ENCODE measurements at regions not wholly inside any gene's neighbourhood (a gene's known extent, or its start where the extent isn't known, plus 50 kb on each side); places are given as distances from the start of the nearest gene placed in this dataset.

DNA sequence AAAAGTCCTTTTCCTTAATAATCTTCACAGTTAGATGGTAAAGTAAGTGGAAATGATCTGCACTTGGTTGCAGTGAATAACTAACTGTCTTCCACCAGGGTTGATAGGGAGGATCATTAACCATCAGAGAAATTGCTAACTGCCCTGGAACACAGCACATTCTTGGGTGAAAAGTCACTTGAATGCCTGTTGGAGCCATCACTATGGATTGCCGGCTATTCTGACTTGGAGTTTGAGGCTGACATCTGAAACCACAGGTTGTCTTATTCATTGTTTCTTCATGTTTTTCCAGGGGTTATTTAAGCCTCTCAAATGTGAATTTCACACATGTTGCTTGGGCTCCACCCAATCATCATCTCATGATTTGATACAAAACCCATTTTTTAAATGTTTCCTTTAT lies 901.4 kb downstream of the MCTP2 start:
- no peak for TF ChIP-seq PPARA (CRISPR knock-in tag; IDR thresholded peaks at IDR 0.05; ENCODE audit: borderline replicate concordance)
- TF ChIP-seq, protein P1, sequence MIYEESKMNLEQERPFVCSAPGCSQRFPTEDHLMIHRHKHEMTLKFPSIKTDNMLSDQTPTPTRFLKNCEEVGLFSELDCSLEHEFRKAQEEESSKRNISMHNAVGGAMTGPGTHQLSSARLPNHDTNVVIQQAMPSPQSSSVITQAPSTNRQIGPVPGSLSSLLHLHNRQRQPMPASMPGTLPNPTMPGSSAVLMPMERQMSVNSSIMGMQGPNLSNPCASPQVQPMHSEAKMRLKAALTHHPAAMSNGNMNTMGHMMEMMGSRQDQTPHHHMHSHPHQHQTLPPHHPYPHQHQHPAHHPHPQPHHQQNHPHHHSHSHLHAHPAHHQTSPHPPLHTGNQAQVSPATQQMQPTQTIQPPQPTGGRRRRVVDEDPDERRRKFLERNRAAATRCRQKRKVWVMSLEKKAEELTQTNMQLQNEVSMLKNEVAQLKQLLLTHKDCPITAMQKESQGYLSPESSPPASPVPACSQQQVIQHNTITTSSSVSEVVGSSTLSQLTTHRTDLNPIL (CRISPR knock-in tag; IDR thresholded peaks at IDR 0.05; ENCODE audit: low read depth): no peak
- no peak for TF ChIP-seq BACH2 (CRISPR knock-in tag; IDR thresholded peaks at IDR 0.05; ENCODE audit: borderline replicate concordance)
- TF ChIP-seq ZFP3 (CRISPR knock-in tag; IDR thresholded peaks at IDR 0.05): no peak
- no peak for TF ChIP-seq ARNTL (CRISPR knock-in tag; IDR thresholded peaks at IDR 0.05; ENCODE audit: borderline replicate concordance, low read depth)
- TF ChIP-seq OSR1 (CRISPR knock-in tag; IDR thresholded peaks at IDR 0.05): no peak
- TF ChIP-seq, protein P2, sequence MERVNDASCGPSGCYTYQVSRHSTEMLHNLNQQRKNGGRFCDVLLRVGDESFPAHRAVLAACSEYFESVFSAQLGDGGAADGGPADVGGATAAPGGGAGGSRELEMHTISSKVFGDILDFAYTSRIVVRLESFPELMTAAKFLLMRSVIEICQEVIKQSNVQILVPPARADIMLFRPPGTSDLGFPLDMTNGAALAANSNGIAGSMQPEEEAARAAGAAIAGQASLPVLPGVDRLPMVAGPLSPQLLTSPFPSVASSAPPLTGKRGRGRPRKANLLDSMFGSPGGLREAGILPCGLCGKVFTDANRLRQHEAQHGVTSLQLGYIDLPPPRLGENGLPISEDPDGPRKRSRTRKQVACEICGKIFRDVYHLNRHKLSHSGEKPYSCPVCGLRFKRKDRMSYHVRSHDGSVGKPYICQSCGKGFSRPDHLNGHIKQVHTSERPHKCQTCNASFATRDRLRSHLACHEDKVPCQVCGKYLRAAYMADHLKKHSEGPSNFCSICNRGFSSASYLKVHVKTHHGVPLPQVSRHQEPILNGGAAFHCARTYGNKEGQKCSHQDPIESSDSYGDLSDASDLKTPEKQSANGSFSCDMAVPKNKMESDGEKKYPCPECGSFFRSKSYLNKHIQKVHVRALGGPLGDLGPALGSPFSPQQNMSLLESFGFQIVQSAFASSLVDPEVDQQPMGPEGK (CRISPR knock-in tag; IDR thresholded peaks at IDR 0.05; ENCODE audit: borderline replicate concordance): no peak
- no peak for TF ChIP-seq ESRRG (CRISPR knock-in tag; IDR thresholded peaks at IDR 0.05)
- no peak for ATAC-seq

DNA sequence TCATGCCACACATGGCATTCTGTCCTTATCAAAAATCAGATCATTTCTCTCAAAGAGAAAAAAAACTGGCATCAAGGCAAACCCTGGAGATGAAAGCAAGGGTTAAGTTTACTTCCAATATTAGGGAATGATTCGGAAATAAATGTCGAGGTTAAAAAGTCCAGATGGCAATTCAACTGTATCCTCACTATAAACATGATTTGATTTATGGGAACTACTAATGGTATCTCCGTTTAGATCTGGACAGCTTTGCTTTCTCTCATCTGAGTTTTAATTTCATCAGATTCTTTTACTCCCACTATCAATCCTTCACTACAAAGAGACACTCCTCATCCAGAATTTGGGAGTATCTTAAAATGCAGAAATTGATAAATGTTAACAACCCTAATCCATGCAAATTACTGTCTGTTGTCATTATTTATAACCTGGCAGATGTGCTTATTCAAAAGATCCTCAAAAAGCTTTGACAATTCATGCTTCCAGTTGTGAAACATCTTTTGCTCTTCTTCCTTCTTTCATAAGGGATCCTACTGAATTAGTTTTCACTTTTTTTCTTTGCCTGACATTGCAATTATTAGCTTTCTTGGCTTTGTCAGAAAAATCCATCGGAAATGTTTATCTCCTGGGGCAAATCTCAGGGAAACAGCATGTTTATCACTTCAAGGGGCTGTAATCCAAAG lies 903.2 kb downstream of the MCTP2 start:
- no peak for ATAC-seq
- TF ChIP-seq ZNF565 (CRISPR knock-in tag; conservative IDR thresholded peaks at IDR 0.05; ENCODE audit: low read depth) (no peak), ISL1 (CRISPR knock-in tag; IDR thresholded peaks at IDR 0.05) (no peak)

DNA sequence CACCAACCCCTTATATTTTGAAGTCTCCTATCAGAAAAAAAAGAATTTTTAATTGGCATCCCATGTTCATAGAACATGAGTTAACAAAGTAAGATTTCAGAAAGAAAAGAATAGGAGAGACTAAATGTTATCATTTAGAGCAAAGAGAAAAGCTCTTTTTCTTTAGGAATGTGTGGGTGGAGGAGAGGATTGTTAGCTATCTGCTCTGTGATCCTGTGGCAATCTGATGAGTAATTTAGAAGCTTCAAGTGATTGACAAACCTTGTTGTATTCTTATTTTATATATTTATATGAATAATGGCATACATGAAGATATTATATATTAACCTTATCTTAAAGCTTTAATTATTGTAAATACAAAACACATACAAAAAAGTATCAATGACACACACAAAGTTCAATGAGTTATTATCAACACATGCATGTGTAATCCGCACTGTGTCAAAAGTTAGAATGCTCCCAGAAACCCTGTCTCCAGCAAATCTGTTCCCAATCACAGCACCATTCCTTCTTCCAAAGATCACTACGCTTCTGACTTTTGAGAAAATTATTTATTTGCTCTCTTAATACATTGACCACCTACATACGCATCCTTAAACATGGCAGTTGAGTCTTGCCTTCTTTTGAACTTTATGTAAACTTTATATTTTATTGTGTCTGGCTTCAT lies 907.4 kb downstream of the MCTP2 start:
- TF ChIP-seq ESRRG (CRISPR knock-in tag; IDR thresholded peaks at IDR 0.05): no peak
- no peak for TF ChIP-seq ZNF8 (CRISPR knock-in tag; IDR thresholded peaks at IDR 0.05)
- TF ChIP-seq, protein P3, sequence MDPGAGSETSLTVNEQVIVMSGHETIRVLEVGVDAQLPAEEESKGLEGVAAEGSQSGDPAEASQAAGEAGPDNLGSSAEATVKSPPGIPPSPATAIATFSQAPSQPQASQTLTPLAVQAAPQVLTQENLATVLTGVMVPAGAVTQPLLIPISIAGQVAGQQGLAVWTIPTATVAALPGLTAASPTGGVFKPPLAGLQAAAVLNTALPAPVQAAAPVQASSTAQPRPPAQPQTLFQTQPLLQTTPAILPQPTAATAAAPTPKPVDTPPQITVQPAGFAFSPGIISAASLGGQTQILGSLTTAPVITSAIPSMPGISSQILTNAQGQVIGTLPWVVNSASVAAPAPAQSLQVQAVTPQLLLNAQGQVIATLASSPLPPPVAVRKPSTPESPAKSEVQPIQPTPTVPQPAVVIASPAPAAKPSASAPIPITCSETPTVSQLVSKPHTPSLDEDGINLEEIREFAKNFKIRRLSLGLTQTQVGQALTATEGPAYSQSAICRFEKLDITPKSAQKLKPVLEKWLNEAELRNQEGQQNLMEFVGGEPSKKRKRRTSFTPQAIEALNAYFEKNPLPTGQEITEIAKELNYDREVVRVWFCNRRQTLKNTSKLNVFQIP (CRISPR knock-in tag; IDR thresholded peaks at IDR 0.05; ENCODE audit: borderline replicate concordance, low read depth): no peak
- TF ChIP-seq GLIS3 (CRISPR knock-in tag; IDR thresholded peaks at IDR 0.05): no peak
- TF ChIP-seq BACH2 (CRISPR knock-in tag; IDR thresholded peaks at IDR 0.05; ENCODE audit: borderline replicate concordance): no peak
- TF ChIP-seq TOX (CRISPR knock-in tag; IDR thresholded peaks at IDR 0.05; ENCODE audit: borderline replicate concordance): no peak
- no peak for TF ChIP-seq ZFP30 (CRISPR knock-in tag; IDR thresholded peaks at IDR 0.05)
- TF ChIP-seq ZFP3 (CRISPR knock-in tag; IDR thresholded peaks at IDR 0.05): no peak
- no peak for ATAC-seq

DNA sequence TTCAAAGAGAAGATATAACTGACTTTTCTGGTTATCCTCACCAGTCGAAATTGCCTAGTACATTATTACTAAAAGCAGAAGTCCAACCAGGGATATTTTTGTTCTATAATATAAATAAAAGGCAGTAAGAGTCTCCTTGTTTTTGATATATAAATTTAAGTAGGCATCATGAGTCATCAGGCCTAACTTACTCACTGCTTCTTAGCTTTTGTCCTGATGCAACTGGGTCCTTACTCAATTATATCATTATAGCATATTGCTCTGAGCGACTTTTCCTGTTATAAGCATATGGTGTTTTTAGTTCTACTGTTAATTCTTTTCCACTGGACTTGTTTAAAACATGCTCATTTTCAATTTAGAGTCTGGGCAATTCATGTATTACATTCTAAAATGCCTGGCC lies 910.1 kb downstream of the MCTP2 start:
- ATAC-seq: no peak

More for the DNA sequence above, 910.1 kb downstream of the MCTP2 start:
- TF ChIP-seq ZC3H10 (CRISPR knock-in tag; IDR thresholded peaks at IDR 0.05) (no peak), ZFP30 (CRISPR knock-in tag; IDR thresholded peaks at IDR 0.05) (no peak), CSDC2 (CRISPR knock-in tag; IDR thresholded peaks at IDR 0.05) (no peak), ZNF70 (CRISPR knock-in tag; IDR thresholded peaks at IDR 0.05) (no peak), PPARA (CRISPR knock-in tag; IDR thresholded peaks at IDR 0.05; ENCODE audit: borderline replicate concordance) (no peak), GLIS3 (CRISPR knock-in tag; IDR thresholded peaks at IDR 0.05) (no peak), BACH2 (CRISPR knock-in tag; IDR thresholded peaks at IDR 0.05; ENCODE audit: borderline replicate concordance) (no peak), ZFP3 (CRISPR knock-in tag; IDR thresholded peaks at IDR 0.05) (no peak), ARNTL (CRISPR knock-in tag; IDR thresholded peaks at IDR 0.05; ENCODE audit: borderline replicate concordance, low read depth) (no peak), ZNF8 (CRISPR knock-in tag; IDR thresholded peaks at IDR 0.05) (no peak), ISL1 (CRISPR knock-in tag; IDR thresholded peaks at IDR 0.05) (no peak), RARB (CRISPR knock-in tag; IDR thresholded peaks at IDR 0.05) (no peak), ESRRG (CRISPR knock-in tag; IDR thresholded peaks at IDR 0.05) (no peak)
- TF ChIP-seq, protein P4, sequence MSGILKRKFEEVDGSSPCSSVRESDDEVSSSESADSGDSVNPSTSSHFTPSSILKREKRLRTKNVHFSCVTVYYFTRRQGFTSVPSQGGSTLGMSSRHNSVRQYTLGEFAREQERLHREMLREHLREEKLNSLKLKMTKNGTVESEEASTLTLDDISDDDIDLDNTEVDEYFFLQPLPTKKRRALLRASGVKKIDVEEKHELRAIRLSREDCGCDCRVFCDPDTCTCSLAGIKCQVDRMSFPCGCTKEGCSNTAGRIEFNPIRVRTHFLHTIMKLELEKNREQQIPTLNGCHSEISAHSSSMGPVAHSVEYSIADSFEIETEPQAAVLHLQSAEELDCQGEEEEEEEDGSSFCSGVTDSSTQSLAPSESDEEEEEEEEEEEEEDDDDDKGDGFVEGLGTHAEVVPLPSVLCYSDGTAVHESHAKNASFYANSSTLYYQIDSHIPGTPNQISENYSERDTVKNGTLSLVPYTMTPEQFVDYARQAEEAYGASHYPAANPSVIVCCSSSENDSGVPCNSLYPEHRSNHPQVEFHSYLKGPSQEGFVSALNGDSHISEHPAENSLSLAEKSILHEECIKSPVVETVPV (CRISPR knock-in tag; IDR thresholded peaks at IDR 0.05): no peak
- TF ChIP-seq, protein P1 (CRISPR knock-in tag; IDR thresholded peaks at IDR 0.05; ENCODE audit: low read depth): no peak
- TF ChIP-seq, protein P5, sequence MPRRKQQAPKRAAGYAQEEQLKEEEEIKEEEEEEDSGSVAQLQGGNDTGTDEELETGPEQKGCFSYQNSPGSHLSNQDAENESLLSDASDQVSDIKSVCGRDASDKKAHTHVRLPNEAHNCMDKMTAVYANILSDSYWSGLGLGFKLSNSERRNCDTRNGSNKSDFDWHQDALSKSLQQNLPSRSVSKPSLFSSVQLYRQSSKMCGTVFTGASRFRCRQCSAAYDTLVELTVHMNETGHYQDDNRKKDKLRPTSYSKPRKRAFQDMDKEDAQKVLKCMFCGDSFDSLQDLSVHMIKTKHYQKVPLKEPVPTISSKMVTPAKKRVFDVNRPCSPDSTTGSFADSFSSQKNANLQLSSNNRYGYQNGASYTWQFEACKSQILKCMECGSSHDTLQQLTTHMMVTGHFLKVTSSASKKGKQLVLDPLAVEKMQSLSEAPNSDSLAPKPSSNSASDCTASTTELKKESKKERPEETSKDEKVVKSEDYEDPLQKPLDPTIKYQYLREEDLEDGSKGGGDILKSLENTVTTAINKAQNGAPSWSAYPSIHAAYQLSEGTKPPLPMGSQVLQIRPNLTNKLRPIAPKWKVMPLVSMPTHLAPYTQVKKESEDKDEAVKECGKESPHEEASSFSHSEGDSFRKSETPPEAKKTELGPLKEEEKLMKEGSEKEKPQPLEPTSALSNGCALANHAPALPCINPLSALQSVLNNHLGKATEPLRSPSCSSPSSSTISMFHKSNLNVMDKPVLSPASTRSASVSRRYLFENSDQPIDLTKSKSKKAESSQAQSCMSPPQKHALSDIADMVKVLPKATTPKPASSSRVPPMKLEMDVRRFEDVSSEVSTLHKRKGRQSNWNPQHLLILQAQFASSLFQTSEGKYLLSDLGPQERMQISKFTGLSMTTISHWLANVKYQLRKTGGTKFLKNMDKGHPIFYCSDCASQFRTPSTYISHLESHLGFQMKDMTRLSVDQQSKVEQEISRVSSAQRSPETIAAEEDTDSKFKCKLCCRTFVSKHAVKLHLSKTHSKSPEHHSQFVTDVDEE (CRISPR knock-in tag; IDR thresholded peaks at IDR 0.05): no peak
- TF ChIP-seq, protein P2 (CRISPR knock-in tag; IDR thresholded peaks at IDR 0.05; ENCODE audit: borderline replicate concordance): no peak

Measured in SK-N-SH treated with all-trans-retinoic acid at 6 μM for 48 hours (cell line).